Mammary epithelial cell (primary cell): ENCODE measurements at regions not wholly inside any gene's neighbourhood (a gene's known extent, or its start where the extent isn't known, plus 50 kb on each side); places are given as distances from the start of the nearest gene placed in this dataset.

ENCODE experiments used
- CTCF ChIP-seq, 2 donors: IDR thresholded peaks in 1 of 2; conservative IDR thresholded peaks in 1 of 2; 2 replicates each; pipeline ENCODE4 v1.5.1; 2011 to 2012; ENCODE audit warnings: inconsistent platforms in 2 of 2, low read length in 2 of 2, mild to moderate bottlenecking in 2 of 2, control low read depth in 1 of 2, low read depth in 1 of 2; ENCODE audit not compliant: insufficient read depth in 1 of 2; ENCODE audit errors: extremely low read depth in 1 of 2
- EZH2 ChIP-seq: IDR thresholded peaks from 2 replicates; pipeline ENCODE4 v1.6.1; 2012; ENCODE audit warnings: low read length, inconsistent platforms, borderline replicate concordance

- TF ChIP-seq CTCF (conservative IDR thresholded peaks at IDR 0.05 in 1 of 2, IDR thresholded peaks at IDR 0.05 in 1 of 2; ENCODE audit: extremely low read depth in 1 of 2, insufficient read depth in 1 of 2, low read depth in 1 of 2, low read length in 2 of 2), result no peak
- no peak for TF ChIP-seq EZH2
Observed at GRCh38 chrX:124726292-124726691, 379.9 kb downstream of the SH2D1A start.
